PC-3 (cell line): ENCODE measurements at regions not wholly inside any gene's neighbourhood (a gene's known extent, or its start where the extent isn't known, plus 50 kb on each side); places are given as distances from the start of the nearest gene placed in this dataset.

Source experiments
- ATAC-seq: fragments of 200-7000 bp; cut with Tn5 transposase; 2 replicates; pipeline ENCODE4 v1.9.1; 2020; ENCODE audit warnings: mild to moderate bottlenecking, moderate library complexity
- BruUV-seq: library from RNA; stranded (reverse); fragments of 400-500 nt; replicated peaks from 2 replicates; lab custom pipeline; 2021; lab: Mats Ljungman, UMichigan
- CTCF ChIA-PET: fragments of 300-600 bp; sonication (Branson Sonifier 250); formaldehyde crosslinking; loops from one replicate; lab custom pipeline; 2022; ENCODE audit warnings: antibody characterized with exemption; lab: Charles Lee
- POLR2A ChIA-PET: fragments of 300-600 bp; sonication (Branson Sonifier 250); formaldehyde crosslinking; loops from one replicate; lab custom pipeline; 2022; ENCODE audit warnings: antibody characterized with exemption; ENCODE audit not compliant: unreplicated experiment; lab: Charles Lee
- DNase-seq: peaks from one replicate; pipeline ENCODE4 v3.0.0-alpha.2; 2015
- H2AFZ ChIP-seq: fragments of 300-600 bp; sonication (generic); 2 replicates; pipeline ENCODE4 v1.6.0; 2016; ENCODE audit warnings: antibody characterized with exemption, low read length
- H3F3A ChIP-seq: fragments of 300-600 bp; sonication (generic); one replicate; pipeline ENCODE4 v1.6.0; 2017; ENCODE audit warnings: antibody characterized with exemption, low read length, control low read depth, mild to moderate bottlenecking; ENCODE audit not compliant: unreplicated experiment
- H3K27ac ChIP-seq: fragments of 300-600 bp; sonication (generic); 2 replicates; pipeline ENCODE4 v1.5.1; 2016; ENCODE audit warnings: mild to moderate bottlenecking, low read length
- H3K27me3 ChIP-seq: fragments of 300-600 bp; sonication (generic); 2 replicates; pipeline ENCODE4 v1.6.1; 2016; ENCODE audit warnings: low read length, mixed read lengths
- H3K36me3 ChIP-seq: fragments of 300-600 bp; sonication (generic); 2 replicates; pipeline ENCODE4 v1.6.1; 2016; ENCODE audit warnings: low read depth, mixed run types, low read length, mixed read lengths
- H3K4me1 ChIP-seq: fragments of 300-600 bp; sonication (generic); 2 replicates; pipeline ENCODE4 v1.5.1; 2016; ENCODE audit warnings: low read length; ENCODE audit not compliant: insufficient read depth
- H3K4me2 ChIP-seq: fragments of 300-600 bp; sonication (generic); 2 replicates; pipeline ENCODE4 v1.6.0; 2016; ENCODE audit warnings: low read length
- H3K4me3 ChIP-seq: fragments of 300-600 bp; sonication (generic); 2 replicates; pipeline ENCODE4 v1.5.1; 2016; ENCODE audit warnings: mild to moderate bottlenecking, low read length, mixed read lengths
- H3K79me2 ChIP-seq: fragments of 300-600 bp; sonication (generic); 2 replicates; pipeline ENCODE4 v1.6.1; 2017; ENCODE audit warnings: low read length, mixed read lengths
- H3K9ac ChIP-seq: fragments of 300-600 bp; sonication (generic); 2 replicates; pipeline ENCODE4 v1.6.0; 2016; ENCODE audit warnings: mild to moderate bottlenecking, low read length
- H3K9me2 ChIP-seq: fragments of 300-600 bp; sonication (generic); replicated peaks from 2 replicates; pipeline ENCODE4 v1.6.1; 2016; ENCODE audit warnings: mixed run types, low read length, mixed read lengths
- H3K9me3 ChIP-seq: fragments of 300-600 bp; sonication (generic); 2 replicates; pipeline ENCODE4 v1.6.1; 2016; ENCODE audit warnings: low read length, mixed read lengths
- H4K20me1 ChIP-seq: fragments of 300-600 bp; sonication (generic); 2 replicates; pipeline ENCODE4 v1.6.1; 2016; ENCODE audit warnings: low read length, mixed read lengths
- EZH2 ChIP-seq: fragments of 300-600 bp; sonication (generic); IDR thresholded peaks from one replicate; pipeline ENCODE4 v1.6.1; 2017; ENCODE audit warnings: antibody characterized with exemption, mild to moderate bottlenecking, low read length; ENCODE audit not compliant: unreplicated experiment
- EZH2phosphoT487 ChIP-seq: fragments of 300-600 bp; sonication (generic); IDR thresholded peaks from 2 replicates; pipeline ENCODE4 v1.6.1; 2018; ENCODE audit warnings: mild to moderate bottlenecking, antibody characterized with exemption, low read length, borderline replicate concordance
- intact Hi-C: fragments of 100-400 bp; cut with micrococcal nuclease; formaldehyde crosslinking; loops from 2 replicates; pipeline ENCODE4 v1.9.0; 2023
- TF ChIP-seq, protein P1 (sequence below): fragments of 300-600 bp; sonication (generic); conservative IDR thresholded peaks from 2 replicates; pipeline ENCODE4 v1.5.1; 2017; ENCODE audit warnings: antibody characterized with exemption, low read depth, mild to moderate bottlenecking, low read length

DNA sequence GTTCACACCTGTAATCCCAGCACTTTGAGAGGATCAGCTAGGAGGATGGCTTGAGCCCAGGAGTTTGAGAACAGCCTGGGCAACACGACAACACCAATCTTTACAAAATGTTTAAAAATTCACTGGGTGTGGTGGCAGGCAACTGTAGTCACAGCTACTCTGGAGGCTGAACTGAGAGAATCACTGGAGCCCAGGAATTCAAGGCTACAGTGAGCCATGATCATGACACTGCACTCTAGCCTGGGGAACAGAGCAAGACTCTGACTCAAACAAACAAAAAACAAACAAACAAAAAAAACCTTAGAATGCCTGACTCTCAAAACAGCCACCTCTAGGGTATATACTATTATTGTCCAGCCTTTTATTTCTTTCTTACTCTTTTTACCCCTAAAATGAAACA lies 56.5 kb upstream of the PAPSS2 start:
- Histone ChIP-seq H2AFZ (no peak overlapping the region), H3K27ac (no peak overlapping the region), H3K4me3 (no peak overlapping the region), H3K36me3 (no peaks in the 10 kb centered on the region), H3K9ac (no peak overlapping the region), H3K9me3 (no peaks in the 10 kb centered on the region), H3K4me1 (peaks cover 10% of the 10 kb centered on the region; the same call in 1 of the 2 replicates), H3K4me2 (no peak overlapping the region), H3K27me3 (no peaks in the 10 kb centered on the region), H4K20me1 (no peaks in the 10 kb centered on the region), H3K79me2 (no peaks in the 10 kb centered on the region), H3F3A (no peaks in the 10 kb centered on the region), H3K9me2 (no peaks in the 10 kb centered on the region)
- TF ChIP-seq EZH2phosphoT487 (no peak), EZH2 (no peak)
- TF ChIP-seq, protein P1, sequence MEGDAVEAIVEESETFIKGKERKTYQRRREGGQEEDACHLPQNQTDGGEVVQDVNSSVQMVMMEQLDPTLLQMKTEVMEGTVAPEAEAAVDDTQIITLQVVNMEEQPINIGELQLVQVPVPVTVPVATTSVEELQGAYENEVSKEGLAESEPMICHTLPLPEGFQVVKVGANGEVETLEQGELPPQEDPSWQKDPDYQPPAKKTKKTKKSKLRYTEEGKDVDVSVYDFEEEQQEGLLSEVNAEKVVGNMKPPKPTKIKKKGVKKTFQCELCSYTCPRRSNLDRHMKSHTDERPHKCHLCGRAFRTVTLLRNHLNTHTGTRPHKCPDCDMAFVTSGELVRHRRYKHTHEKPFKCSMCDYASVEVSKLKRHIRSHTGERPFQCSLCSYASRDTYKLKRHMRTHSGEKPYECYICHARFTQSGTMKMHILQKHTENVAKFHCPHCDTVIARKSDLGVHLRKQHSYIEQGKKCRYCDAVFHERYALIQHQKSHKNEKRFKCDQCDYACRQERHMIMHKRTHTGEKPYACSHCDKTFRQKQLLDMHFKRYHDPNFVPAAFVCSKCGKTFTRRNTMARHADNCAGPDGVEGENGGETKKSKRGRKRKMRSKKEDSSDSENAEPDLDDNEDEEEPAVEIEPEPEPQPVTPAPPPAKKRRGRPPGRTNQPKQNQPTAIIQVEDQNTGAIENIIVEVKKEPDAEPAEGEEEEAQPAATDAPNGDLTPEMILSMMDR, result no peak
- intact Hi-C loops, result no loop called here
- ChIA-PET CTCF (no interaction called here), POLR2A (no interaction called here)
- DNase-seq (no peak), ATAC-seq (no peak)
- no TSS peak for BruUV-seq

DNA sequence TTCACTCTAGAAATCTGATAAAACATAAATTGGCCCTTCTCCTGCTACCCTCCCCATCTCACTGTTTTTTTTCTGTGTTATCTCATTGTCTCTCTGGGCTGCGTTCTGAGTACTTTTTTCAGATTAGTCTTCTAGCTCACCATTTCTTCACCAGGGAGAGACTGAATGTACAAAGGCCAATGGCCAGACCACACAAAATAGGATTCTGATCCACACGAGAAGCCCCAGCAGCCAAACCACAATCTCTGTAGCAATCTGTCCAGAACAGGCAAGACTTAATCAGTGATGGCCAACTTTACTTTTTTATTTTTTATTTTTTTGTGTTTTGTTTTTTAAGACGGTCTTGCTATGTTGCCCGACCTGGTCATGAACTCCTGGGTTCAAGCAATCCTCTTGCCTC lies 55.9 kb upstream of the PAPSS2 start:
- BruUV-seq, result no TSS peak
- intact Hi-C loops, result no loop called here
- Histone ChIP-seq H3K79me2 (no peaks in the 10 kb centered on the region), H3K36me3 (no peaks in the 10 kb centered on the region), H3K4me2 (no peak overlapping the region), H3K27ac (no peak overlapping the region), H3K9ac (no peak overlapping the region), H3K27me3 (no peaks in the 10 kb centered on the region), H3K9me2 (no peaks in the 10 kb centered on the region), H3K9me3 (no peaks in the 10 kb centered on the region), H3F3A (no peaks in the 10 kb centered on the region), H3K4me3 (no peak overlapping the region), H2AFZ (no peak overlapping the region), H4K20me1 (no peaks in the 10 kb centered on the region), H3K4me1 (peaks cover 10% of the 10 kb centered on the region; the same call in 1 of the 2 replicates)
- CTCF ChIA-PET, result no interaction called here
- no peak for ATAC-seq
- DNase-seq, result no peak
- TF ChIP-seq, protein P1, result no peak
- TF ChIP-seq EZH2phosphoT487 (no peak), EZH2 (no peak)
- POLR2A ChIA-PET, result no interaction called here

DNA sequence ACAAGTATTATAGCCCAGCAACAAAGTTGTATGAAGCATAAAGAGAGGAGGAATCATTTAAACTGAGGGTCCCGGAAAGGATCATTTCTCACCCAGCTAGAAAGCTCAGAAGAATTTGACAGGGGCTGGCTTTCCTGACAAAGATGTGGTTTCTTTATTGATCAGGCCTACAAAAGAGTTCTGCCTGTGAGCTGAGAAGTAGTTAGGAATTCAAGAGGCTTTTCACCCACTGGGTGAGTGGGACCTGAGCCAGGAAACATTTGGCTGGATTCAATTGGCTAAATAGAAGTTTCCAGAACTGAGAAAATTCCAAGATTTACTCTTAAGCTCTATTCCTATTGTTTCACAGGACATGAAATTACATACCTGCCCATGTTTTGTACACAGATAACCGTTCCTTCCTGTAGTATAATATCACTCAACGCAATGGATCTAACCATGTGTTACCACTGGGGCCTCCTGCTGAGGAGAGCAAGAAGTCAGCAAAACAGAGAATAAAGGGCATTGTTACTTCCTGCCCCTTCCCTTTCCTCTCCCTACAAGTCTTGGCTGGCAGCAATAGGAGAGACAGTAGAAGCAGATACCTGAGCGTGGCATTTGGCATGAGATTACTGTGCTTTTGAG lies 53.9 kb upstream of the PAPSS2 start:
- Histone ChIP-seq H4K20me1 (no peaks in the 10 kb centered on the region), H3K36me3 (no peaks in the 10 kb centered on the region), H3F3A (no peaks in the 10 kb centered on the region), H3K79me2 (no peaks in the 10 kb centered on the region), H3K9me3 (no peaks in the 10 kb centered on the region), H3K9me2 (no peaks in the 10 kb centered on the region), H3K27me3 (no peaks in the 10 kb centered on the region), H3K9ac (no peak overlapping the region), H3K4me1 (peaks cover 10% of the 10 kb centered on the region; the same call in 1 of the 2 replicates), H3K4me2 (no peak overlapping the region), H2AFZ (peak overlapping the region; percentile 31; the same call in 1 of the 2 replicates), H3K27ac (no peak overlapping the region), H3K4me3 (no peak overlapping the region)
- ChIA-PET POLR2A (no interaction called here), CTCF (interaction anchor here (0.6 kb wide), 1 partner anchor 54 kb away, joined by 3 read pairs; the partner anchor contains the start of gene PAPSS2)
- BruUV-seq, result no TSS peak
- intact Hi-C loops, result no loop called here
- ATAC-seq (no peak), DNase-seq (no peak)
- TF ChIP-seq EZH2phosphoT487 (no peak), EZH2 (no peak)
- TF ChIP-seq, protein P1, result no peak
